A673 (cell line): ENCODE measurements at regions not wholly inside any gene's neighbourhood (a gene's known extent, or its start where the extent isn't known, plus 50 kb on each side); places are given as distances from the start of the nearest gene placed in this dataset.

Source experiments
- EZH2 ChIP-seq: fragments of 200-600 bp; sonication (generic); IDR thresholded peaks from 2 replicates; pipeline ENCODE4 v1.6.1; 2017; ENCODE audit warnings: borderline replicate concordance, low read depth, mild to moderate bottlenecking, mixed read lengths, antibody characterized with exemption, low read length; ENCODE audit not compliant: poor library complexity, severe bottlenecking
- TF ChIP-seq, protein P1 (sequence below): fragments of 300-800, 200-600 bp; sonication (generic); conservative IDR thresholded peaks from 2 replicates; pipeline ENCODE4 v1.5.1; 2017; ENCODE audit warnings: low read depth, mild to moderate bottlenecking, antibody characterized with exemption, low read length, moderate library complexity, mixed read lengths

DNA sequence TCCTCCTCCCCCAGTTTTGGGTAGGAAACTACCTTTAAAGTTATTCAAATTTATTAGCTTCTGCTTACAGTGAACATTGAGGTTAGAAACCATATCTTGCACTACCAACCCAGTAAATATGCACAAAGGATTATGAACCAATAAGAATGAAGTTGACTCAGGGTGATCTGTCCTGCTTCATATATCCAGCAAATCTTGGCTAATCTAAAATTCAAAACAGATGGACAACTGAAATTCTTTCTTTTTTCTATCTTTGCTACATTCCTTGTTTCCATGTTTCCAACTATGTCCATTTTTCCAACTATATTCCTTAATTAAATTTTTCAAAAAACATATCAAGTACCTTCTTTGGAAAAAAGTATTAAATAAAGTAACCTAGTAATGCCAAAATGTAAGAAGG, 149.3 kb downstream of the FAM124B start:
- TF ChIP-seq, protein P1, sequence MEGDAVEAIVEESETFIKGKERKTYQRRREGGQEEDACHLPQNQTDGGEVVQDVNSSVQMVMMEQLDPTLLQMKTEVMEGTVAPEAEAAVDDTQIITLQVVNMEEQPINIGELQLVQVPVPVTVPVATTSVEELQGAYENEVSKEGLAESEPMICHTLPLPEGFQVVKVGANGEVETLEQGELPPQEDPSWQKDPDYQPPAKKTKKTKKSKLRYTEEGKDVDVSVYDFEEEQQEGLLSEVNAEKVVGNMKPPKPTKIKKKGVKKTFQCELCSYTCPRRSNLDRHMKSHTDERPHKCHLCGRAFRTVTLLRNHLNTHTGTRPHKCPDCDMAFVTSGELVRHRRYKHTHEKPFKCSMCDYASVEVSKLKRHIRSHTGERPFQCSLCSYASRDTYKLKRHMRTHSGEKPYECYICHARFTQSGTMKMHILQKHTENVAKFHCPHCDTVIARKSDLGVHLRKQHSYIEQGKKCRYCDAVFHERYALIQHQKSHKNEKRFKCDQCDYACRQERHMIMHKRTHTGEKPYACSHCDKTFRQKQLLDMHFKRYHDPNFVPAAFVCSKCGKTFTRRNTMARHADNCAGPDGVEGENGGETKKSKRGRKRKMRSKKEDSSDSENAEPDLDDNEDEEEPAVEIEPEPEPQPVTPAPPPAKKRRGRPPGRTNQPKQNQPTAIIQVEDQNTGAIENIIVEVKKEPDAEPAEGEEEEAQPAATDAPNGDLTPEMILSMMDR: no peak
- TF ChIP-seq EZH2: no peak
